Neutrophil (primary cell): ENCODE measurements at regions not wholly inside any gene's neighbourhood (a gene's known extent, or its start where the extent isn't known, plus 50 kb on each side); places are given as distances from the start of the nearest gene placed in this dataset.

Experiments used
- H3K27ac ChIP-seq: fragments of 200-600 bp; sonication (generic); 2 replicates; pipeline ENCODE4 v1.5.1; 2016; ENCODE audit warnings: mild to moderate bottlenecking, moderate library complexity
- H3K27me3 ChIP-seq: fragments of 200-600 bp; sonication (generic); 2 replicates; pipeline ENCODE4 v1.6.0; 2016; ENCODE audit warnings: mild to moderate bottlenecking
- H3K36me3 ChIP-seq: fragments of 200-600 bp; sonication (generic); 2 replicates; pipeline ENCODE4 v1.5.1; 2017
- H3K4me1 ChIP-seq, 2 experiments: fragments of 200-600 bp in 1 of 2; sonication (generic) in 1 of 2; 1 replicate in 1 of 2; 2 replicates in 1 of 2; pipeline versions ENCODE4 v1.5.1 to v1.6.1; 2013 to 2016; ENCODE audit warnings: low read depth in 1 of 2, low read length in 1 of 2, mild to moderate bottlenecking in 1 of 2, moderate library complexity in 1 of 2; ENCODE audit not compliant: control insufficient read depth in 1 of 2, insufficient read depth in 1 of 2
- H3K4me3 ChIP-seq, 2 experiments: fragments of 200-600 bp in 1 of 2; sonication (generic) in 1 of 2; 1 replicate in 1 of 2; 2 replicates in 1 of 2; pipeline ENCODE4 v1.5.1; 2013 to 2016; ENCODE audit warnings: low read depth in 1 of 2, low read length in 1 of 2, mild to moderate bottlenecking in 1 of 2, moderate library complexity in 1 of 2
- H3K9me3 ChIP-seq: fragments of 200-600 bp; sonication (generic); 2 replicates; pipeline ENCODE4 v1.5.1; 2016
- TF ChIP-seq, protein P1 (sequence below): fragments of 200-600 bp; sonication (generic); IDR thresholded peaks from 2 replicates; pipeline ENCODE4 v1.5.1; 2016; ENCODE audit warnings: antibody characterized with exemption

DNA sequence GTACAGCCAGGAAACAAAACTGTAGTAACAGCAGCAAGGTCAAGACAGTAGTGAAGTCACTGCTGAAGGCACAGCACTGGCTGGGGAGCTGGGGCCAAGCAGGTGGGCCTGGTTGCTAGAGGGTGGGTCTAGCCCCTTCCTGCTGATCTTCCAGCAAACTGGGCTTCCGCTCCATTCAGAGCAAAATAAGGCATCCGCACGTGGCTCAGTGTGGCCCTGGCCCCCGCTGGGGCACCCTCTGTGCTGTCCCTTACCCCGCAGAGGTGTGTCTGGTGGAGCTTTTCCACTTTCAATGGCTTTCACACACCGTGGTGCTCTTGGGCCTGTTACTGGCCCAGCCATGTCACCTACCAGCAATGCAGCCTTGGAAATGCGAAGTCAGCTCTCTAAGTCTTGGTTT, 162.4 kb upstream of the B3GAT1 start:
- H3K9me3 ChIP-seq, result no peaks in the 10 kb centered on the region
- TF ChIP-seq, protein P1, sequence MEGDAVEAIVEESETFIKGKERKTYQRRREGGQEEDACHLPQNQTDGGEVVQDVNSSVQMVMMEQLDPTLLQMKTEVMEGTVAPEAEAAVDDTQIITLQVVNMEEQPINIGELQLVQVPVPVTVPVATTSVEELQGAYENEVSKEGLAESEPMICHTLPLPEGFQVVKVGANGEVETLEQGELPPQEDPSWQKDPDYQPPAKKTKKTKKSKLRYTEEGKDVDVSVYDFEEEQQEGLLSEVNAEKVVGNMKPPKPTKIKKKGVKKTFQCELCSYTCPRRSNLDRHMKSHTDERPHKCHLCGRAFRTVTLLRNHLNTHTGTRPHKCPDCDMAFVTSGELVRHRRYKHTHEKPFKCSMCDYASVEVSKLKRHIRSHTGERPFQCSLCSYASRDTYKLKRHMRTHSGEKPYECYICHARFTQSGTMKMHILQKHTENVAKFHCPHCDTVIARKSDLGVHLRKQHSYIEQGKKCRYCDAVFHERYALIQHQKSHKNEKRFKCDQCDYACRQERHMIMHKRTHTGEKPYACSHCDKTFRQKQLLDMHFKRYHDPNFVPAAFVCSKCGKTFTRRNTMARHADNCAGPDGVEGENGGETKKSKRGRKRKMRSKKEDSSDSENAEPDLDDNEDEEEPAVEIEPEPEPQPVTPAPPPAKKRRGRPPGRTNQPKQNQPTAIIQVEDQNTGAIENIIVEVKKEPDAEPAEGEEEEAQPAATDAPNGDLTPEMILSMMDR, result no peak
- peaks cover 2% of the 10 kb centered on the region for H3K27me3 ChIP-seq
- no peak overlapping the region for H3K27ac ChIP-seq
- no peak overlapping the region for H3K4me3 ChIP-seq
- no peaks in the 10 kb centered on the region for H3K36me3 ChIP-seq
- no peaks in the 10 kb centered on the region for H3K4me1 ChIP-seq

DNA sequence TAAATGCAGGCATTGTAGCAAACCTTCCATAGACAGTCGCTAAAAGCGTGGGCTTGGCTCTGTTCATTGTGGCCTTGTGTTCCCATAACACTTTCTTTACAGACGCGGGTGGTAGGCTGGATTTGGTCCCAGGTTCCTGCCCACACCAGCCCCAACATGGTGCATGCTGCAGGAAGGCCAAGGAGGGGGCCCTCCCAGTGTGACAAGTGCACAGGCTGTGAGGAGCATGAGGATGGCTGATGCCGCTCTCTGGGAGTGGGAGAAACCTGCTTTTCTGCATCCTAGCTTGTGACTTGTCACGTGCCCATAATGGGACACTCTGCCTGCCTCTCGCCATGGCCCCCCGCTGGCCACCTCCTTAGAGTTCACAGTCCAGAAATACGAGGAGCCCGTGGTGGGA, 161.8 kb upstream of the B3GAT1 start:
- TF ChIP-seq, protein P1, result no peak

DNA sequence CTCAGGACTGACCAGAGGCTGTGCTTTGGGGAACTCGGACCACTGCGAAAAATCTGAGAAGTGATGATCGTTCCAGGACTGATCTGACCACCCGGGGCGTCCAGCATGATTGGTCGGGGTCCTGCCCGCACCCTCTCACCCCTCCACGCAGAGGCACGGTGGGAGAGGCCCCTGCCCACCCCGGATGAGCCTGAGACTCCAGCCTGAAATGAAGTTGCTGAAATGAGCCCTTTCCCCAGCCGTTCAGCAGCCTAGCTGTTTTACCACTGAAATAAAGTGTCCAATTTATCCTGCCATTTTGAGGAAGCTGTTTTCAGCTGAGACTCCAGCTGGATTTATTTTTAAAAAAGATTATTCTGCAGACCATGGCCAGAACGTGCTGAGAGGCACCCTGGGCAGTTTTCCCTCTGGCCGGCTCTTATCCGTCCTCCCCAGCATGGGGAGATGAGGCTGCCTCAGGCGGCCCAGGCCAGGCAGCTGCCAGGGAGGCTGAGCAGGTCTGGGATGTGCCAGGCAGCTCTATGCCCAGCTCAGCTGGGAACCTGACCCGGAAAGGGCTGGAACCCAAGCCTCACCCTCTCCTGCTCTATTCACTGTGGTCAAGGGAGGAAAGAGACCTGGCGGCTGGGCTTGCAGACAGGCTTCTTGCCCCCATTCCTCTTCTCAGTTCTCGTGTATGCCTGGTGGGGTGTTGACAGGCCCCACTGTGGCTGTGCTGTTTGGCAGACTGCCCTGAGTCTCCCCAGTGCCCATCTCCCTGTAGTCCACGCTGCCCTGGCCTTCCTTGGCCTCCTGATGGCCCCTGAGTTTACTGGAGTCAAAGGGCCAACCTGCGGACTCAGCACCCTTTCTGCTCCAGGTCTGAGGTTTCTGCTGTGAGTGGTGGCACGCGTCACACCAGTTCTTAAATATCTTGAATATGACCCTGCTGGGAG, 161.0 kb upstream of the B3GAT1 start:
- Histone ChIP-seq H3K36me3 (no peaks in the 10 kb centered on the region), H3K4me1 (no peaks in the 10 kb centered on the region), H3K27me3 (no peaks in the 10 kb centered on the region), H3K9me3 (no peaks in the 10 kb centered on the region), H3K27ac (no peak overlapping the region), H3K4me3 (no peak overlapping the region)
- TF ChIP-seq, protein P1, result no peak

More for the DNA sequence above, 161.8 kb upstream of the B3GAT1 start:
- Histone ChIP-seq H3K27me3 (no peaks in the 10 kb centered on the region), H3K27ac (no peak overlapping the region), H3K36me3 (no peaks in the 10 kb centered on the region), H3K4me3 (no peak overlapping the region), H3K9me3 (no peaks in the 10 kb centered on the region), H3K4me1 (no peaks in the 10 kb centered on the region)

DNA sequence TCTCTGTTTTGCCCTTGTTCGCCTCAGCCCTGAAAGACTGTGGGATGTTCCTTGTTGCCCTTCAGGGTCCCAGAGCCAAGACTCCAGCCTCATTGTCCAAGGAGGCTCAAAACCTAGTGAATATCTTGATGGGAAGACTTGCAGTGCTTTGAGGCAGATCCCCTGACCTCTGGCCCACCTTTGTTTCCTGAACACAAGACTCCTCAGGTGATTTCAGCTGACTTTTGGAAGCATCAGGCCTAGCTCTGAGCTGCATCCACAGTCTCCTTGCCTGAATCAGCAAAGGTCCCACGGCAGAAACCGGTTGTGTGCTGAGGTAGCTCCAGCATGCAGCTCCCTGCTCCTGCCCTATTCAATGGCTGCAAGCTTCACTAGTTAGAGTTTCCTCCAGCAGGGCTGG, 159.3 kb upstream of the B3GAT1 start:
- H3K36me3 ChIP-seq, result no peaks in the 10 kb centered on the region
- TF ChIP-seq, protein P1, result no peak
- H3K27me3 ChIP-seq, result no peaks in the 10 kb centered on the region
- no peak overlapping the region for H3K4me3 ChIP-seq
- no peaks in the 10 kb centered on the region for H3K9me3 ChIP-seq
- H3K27ac ChIP-seq, result no peak overlapping the region
- H3K4me1 ChIP-seq, result no peaks in the 10 kb centered on the region

DNA sequence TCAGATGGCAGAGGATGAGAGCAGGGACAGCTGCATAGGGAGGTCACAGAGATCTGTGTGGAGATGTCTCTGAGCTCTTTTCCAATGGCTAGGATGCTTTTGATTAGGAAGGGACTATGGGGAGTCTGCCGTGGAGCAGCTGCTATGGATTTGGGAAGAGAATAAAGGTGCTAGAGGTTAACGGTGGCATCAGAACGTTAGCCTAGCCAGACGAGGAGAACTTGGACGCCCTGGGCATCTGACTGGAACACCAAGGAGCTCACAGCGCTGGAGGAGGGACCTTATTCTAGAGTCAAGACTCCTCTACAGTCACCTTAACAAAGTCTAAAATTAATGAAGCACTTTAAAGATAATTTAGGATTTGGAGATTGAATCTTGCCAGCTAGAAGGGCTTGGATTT, 157.2 kb upstream of the B3GAT1 start:
- H3K4me3 ChIP-seq, result no peak overlapping the region
- H3K36me3 ChIP-seq, result no peaks in the 10 kb centered on the region
- H3K27me3 ChIP-seq, result no peaks in the 10 kb centered on the region
- TF ChIP-seq, protein P1, result no peak
- no peaks in the 10 kb centered on the region for H3K4me1 ChIP-seq
- H3K27ac ChIP-seq, result no peak overlapping the region
- H3K9me3 ChIP-seq, result no peaks in the 10 kb centered on the region
